GM12892 (cell line): ENCODE measurements at regions not wholly inside any gene's neighbourhood (a gene's known extent, or its start where the extent isn't known, plus 50 kb on each side); places are given as distances from the start of the nearest gene placed in this dataset.

Experiments
- POLR2A ChIP-seq: IDR thresholded peaks from 2 replicates; pipeline ENCODE4 v1.6.1; 2011; ENCODE audit warnings: low read depth, low read length, control low read depth
- POLR2AphosphoS5 ChIP-seq: IDR thresholded peaks from 2 replicates; pipeline ENCODE4 v1.6.1; 2011; ENCODE audit warnings: low read depth, low read length, control low read depth
- TAF1 ChIP-seq: IDR thresholded peaks from 2 replicates; pipeline ENCODE4 v1.6.1; 2011; ENCODE audit warnings: low read depth, mild to moderate bottlenecking, control low read depth, low read length, borderline replicate concordance

DNA sequence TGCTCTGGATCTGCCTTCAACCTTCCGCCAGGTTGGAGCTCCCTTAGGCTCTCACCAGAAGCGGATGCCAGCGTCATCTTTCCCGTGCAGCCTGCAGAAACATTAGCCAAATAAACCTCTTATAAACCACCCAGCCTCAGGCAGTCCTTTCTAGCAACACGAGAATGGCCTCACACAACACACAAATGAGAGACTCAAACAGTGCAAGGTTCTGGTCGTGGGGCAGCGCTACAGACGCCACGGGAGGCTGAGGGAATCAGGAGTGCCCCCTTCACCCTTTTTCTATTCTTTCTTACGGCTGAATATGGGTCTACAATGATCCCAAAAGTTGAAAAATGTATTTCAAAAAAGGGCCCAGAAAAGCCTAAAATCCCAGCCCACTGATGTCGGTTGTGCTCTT lies 96.4 kb downstream of the FOXL3 start:
- TF ChIP-seq POLR2A (no peak), TAF1 (no peak), POLR2AphosphoS5 (no peak)
